Upper lobe of left lung (tissue), 6 donors: ENCODE measurements at regions not wholly inside any gene's neighbourhood (a gene's known extent, or its start where the extent isn't known, plus 50 kb on each side); places are given as distances from the start of the nearest gene placed in this dataset.

ENCODE experiments used
- ATAC-seq, 2 donors: fragments of 200-7000 bp; cut with Tn5 transposase; one replicate each; pipeline ENCODE4 v1.9.1; 2022; ENCODE audit warnings: mild to moderate bottlenecking in 2 of 2, moderate library complexity in 2 of 2; ENCODE audit not compliant: low FRiP score in 2 of 2
- DNase-seq, 2 donors: peaks; one replicate each; pipeline ENCODE4 v3.0.0-alpha.2; 2019 to 2020
- H3K27ac ChIP-seq, 4 donors: fragments of 200-600 bp; sonication (generic); one replicate each; pipeline ENCODE4 v1.5.1; 2016 to 2019
- H3K27me3 ChIP-seq, 4 donors: fragments of 200-600 bp; sonication (generic); one replicate each; pipeline ENCODE4 v1.5.1; 2017 to 2019
- H3K36me3 ChIP-seq, 4 donors: fragments of 200-600 bp; sonication (generic); one replicate each; pipeline ENCODE4 v1.5.1; 2016 to 2019
- H3K4me1 ChIP-seq, 4 donors: fragments of 200-600 bp; sonication (generic); one replicate each; pipeline ENCODE4 v1.5.1; 2018 to 2019
- H3K4me3 ChIP-seq, 4 donors: fragments of 200-600 bp; sonication (generic); one replicate each; pipeline ENCODE4 v1.5.1; 2017 to 2019; ENCODE audit warnings: mild to moderate bottlenecking in 2 of 4, moderate library complexity in 1 of 4
- H3K9me3 ChIP-seq, 4 donors: fragments of 200-600 bp; sonication (generic); one replicate each; pipeline ENCODE4 v1.5.1; 2018 to 2019
- EP300 ChIP-seq, 4 donors: sonication (generic); formaldehyde crosslinking; IDR thresholded peaks; one replicate each; pipeline ENCODE4 v1.5.1; 2017; ENCODE audit warnings: antibody characterized with exemption in 4 of 4, control low read depth in 2 of 4
- POLR2A ChIP-seq, 4 donors: fragments of 450-650 bp; IDR thresholded peaks; one replicate each; pipeline ENCODE4 v1.5.1; 2016 to 2017; ENCODE audit warnings: antibody characterized with exemption in 4 of 4, mild to moderate bottlenecking in 2 of 4
- POLR2AphosphoS5 ChIP-seq, 2 donors: sonication (generic); formaldehyde crosslinking; IDR thresholded peaks; one replicate each; pipeline ENCODE4 v1.5.1; 2017; ENCODE audit warnings: antibody characterized with exemption in 2 of 2
- WGBS, 2 donors: methylation state at CpG; one replicate each; pipeline ENCODE4 v1.1.5; 2017 to 2018; 5-methylcytosine and 5-hydroxymethylcytosine counted together
- TF ChIP-seq, protein P1 (sequence below), 6 experiments: fragments of 450-650 bp in 4 of 6; fragments of 200-600 bp in 2 of 6; sonication (generic) in 2 of 6; IDR thresholded peaks; one replicate each; pipeline ENCODE4 v1.5.1; 2016 to 2019; ENCODE audit warnings: antibody characterized with exemption in 6 of 6
- donor health status: DM: no; HTN: no; CAD: no; lungs with moderate emphysema.
- donor health status: DM: no; HTN: yes; CAD: no; lungs with severe emphysema.

DNA sequence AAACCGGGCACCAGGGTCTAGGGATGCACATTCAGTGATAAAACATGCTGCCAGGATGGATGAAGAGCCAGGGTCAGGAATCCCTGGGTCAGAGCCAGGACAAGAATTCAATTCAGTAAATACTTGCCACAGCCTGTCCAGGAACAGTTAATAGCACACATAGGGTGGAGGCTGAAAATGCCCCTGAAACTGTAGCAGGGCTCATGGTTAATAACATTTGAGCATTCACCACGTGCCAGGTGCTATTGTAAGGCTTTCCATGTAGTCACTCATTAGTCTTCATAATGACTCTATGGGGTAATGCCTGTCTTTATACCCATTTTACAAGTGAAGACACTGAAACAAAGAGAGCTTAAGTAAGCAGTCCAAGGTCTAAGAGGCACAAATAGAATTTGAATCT lies 296.3 kb downstream of the LRFN2 start:
- Histone ChIP-seq H3K9me3 (no peaks in the 10 kb centered on the region), H3K36me3 (no peaks in the 10 kb centered on the region), H3K27ac (no peak overlapping the region), H3K4me1 (no peaks in the 10 kb centered on the region), H3K27me3 (no peaks in the 10 kb centered on the region), H3K4me3 (no peak overlapping the region)
- ATAC-seq (no peak), DNase-seq (no peak)
- WGBS, 2 donors: 27 to 35% methylated on average over 2 of the region's 2 CpGs
- TF ChIP-seq POLR2AphosphoS5 (IDR thresholded peaks at IDR 0.05): no peak

DNA sequence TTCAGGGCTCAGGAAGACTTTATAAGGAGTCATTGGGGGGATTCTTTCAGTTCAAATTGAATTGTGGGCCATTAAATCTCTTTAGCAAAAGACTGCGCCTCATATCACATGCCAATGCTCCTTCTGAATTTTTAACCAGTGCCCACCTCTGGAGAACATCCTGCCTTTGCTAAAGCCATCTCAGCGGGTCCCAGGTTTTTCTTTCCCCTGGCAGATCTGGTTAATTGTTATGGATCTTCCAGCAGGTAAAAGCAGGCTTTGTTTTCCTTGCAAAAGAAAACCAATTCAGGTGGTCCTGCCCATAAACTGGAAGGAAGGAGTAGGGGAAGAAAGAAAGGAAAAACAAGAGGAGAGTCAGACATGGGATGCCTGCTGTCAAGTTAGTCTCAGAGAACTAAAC lies 298.2 kb downstream of the LRFN2 start:
- Histone ChIP-seq H3K4me1 (no peaks in the 10 kb centered on the region), H3K36me3 (no peaks in the 10 kb centered on the region), H3K27ac (no peak overlapping the region), H3K9me3 (no peaks in the 10 kb centered on the region), H3K27me3 (no peaks in the 10 kb centered on the region), H3K4me3 (no peak overlapping the region)
- WGBS, 2 donors: 90 to 94% methylated on average over 2 of the region's 2 CpGs
- ATAC-seq: no peak
- no peak for DNase-seq
- TF ChIP-seq POLR2A (IDR thresholded peaks at IDR 0.05) (no peak), EP300 (IDR thresholded peaks at IDR 0.05) (no peak), POLR2AphosphoS5 (IDR thresholded peaks at IDR 0.05) (no peak)
- TF ChIP-seq, protein P1, sequence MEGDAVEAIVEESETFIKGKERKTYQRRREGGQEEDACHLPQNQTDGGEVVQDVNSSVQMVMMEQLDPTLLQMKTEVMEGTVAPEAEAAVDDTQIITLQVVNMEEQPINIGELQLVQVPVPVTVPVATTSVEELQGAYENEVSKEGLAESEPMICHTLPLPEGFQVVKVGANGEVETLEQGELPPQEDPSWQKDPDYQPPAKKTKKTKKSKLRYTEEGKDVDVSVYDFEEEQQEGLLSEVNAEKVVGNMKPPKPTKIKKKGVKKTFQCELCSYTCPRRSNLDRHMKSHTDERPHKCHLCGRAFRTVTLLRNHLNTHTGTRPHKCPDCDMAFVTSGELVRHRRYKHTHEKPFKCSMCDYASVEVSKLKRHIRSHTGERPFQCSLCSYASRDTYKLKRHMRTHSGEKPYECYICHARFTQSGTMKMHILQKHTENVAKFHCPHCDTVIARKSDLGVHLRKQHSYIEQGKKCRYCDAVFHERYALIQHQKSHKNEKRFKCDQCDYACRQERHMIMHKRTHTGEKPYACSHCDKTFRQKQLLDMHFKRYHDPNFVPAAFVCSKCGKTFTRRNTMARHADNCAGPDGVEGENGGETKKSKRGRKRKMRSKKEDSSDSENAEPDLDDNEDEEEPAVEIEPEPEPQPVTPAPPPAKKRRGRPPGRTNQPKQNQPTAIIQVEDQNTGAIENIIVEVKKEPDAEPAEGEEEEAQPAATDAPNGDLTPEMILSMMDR (IDR thresholded peaks at IDR 0.05): no peak

DNA sequence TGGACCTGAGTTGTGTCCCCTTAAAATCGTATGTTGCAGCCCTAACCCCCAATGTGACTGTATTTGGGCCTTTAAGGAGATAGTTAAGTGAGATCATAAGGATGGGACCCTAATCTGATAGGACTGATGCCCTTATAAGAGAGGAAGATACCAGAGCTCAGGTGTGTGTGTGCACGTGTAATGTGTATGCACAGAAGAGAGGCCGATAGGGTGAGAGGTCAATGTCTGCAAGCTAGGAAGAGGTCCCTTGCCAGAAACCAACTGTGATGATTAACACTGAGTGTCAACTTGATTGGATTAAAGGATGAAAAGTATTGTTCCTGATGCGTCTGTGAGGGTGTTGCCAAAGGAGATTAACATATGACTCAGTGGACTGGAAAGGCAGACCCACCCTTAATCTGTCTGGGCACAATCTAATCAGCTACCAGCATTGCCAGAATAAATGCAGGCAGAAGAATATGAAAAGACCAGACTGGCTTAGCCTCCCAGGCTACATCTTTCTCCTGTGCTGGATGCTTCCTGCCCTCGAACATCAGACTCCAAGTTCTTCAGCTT lies 299.8 kb downstream of the LRFN2 start:
- Histone ChIP-seq H3K27ac (no peak overlapping the region), H3K4me3 (no peak overlapping the region), H3K4me1 (no peaks in the 10 kb centered on the region), H3K9me3 (no peaks in the 10 kb centered on the region), H3K36me3 (no peaks in the 10 kb centered on the region), H3K27me3 (no peaks in the 10 kb centered on the region)
- 79 to 84% methylated on average over 5 of the region's 5 CpGs for WGBS, 2 donors
- no peak for TF ChIP-seq POLR2AphosphoS5 (IDR thresholded peaks at IDR 0.05)
- no peak for TF ChIP-seq EP300 (IDR thresholded peaks at IDR 0.05)
- TF ChIP-seq, protein P1 (IDR thresholded peaks at IDR 0.05): no peak
- TF ChIP-seq POLR2A (IDR thresholded peaks at IDR 0.05): no peak
- no peak for ATAC-seq
- no peak for DNase-seq

DNA sequence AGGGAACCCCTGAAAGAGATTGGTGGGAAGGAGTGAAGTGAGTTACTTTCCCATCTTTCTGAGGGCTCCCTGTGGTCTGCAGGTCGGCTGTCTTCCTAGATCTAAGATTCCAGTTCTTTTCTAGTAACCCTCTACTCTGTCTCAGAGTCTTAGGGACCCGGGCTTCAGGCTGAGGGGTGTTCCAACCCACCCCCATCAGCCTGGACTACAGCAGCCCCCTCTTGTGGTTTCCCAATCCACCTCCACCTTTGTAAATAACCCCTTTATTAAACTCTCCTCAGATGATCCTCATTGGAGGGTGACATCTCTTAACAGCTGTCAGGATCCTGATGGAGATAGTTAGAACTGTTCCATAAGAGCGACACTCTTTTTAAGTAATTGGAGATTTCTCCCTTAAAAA lies 300.4 kb downstream of the LRFN2 start:
- Histone ChIP-seq H3K27ac (no peak overlapping the region), H3K9me3 (no peaks in the 10 kb centered on the region), H3K36me3 (no peaks in the 10 kb centered on the region), H3K4me1 (no peaks in the 10 kb centered on the region), H3K27me3 (no peaks in the 10 kb centered on the region), H3K4me3 (no peak overlapping the region)
- no peak for TF ChIP-seq POLR2A (IDR thresholded peaks at IDR 0.05)
- TF ChIP-seq, protein P1 (IDR thresholded peaks at IDR 0.05): no peak
- no peak for TF ChIP-seq EP300 (IDR thresholded peaks at IDR 0.05)
- TF ChIP-seq POLR2AphosphoS5 (IDR thresholded peaks at IDR 0.05): no peak
- WGBS, 2 donors: 59 to 65% methylated on average over 3 of the region's 3 CpGs
- no peak for DNase-seq
- no peak for ATAC-seq

DNA sequence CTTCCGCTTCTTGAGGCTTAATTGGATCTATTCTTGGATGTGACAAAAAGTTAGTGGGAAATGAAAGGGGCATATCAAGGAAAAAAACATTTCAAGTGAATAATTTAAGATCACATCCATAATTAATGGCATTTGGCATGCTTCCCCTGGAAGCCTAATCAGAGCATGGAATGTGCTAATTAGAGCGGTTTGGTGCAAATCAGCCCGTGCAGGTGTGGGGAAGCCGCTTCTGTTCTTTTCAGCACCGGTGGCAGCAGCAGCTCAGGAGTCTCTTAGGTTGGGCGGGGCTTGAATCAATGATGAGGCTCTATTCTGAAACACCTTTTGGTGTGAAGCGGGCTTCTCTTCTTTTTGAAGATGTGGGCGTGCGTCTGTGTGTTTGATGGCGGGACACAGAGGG lies 301.2 kb downstream of the LRFN2 start:
- TF ChIP-seq EP300 (IDR thresholded peaks at IDR 0.05) (no peak), POLR2AphosphoS5 (IDR thresholded peaks at IDR 0.05) (no peak), POLR2A (IDR thresholded peaks at IDR 0.05) (no peak)
- TF ChIP-seq, protein P1 (IDR thresholded peaks at IDR 0.05): no peak
- H3K4me3 ChIP-seq: no peak overlapping the region
- H3K27ac ChIP-seq: no peak overlapping the region
- ATAC-seq (no peak), DNase-seq (no peak)
- H3K36me3 ChIP-seq: no peaks in the 10 kb centered on the region
- no peaks in the 10 kb centered on the region for H3K27me3 ChIP-seq
- H3K9me3 ChIP-seq: no peaks in the 10 kb centered on the region
- 18 to 25% methylated on average over 10 of the region's 10 CpGs for WGBS, 2 donors
- H3K4me1 ChIP-seq: no peaks in the 10 kb centered on the region
